Tibial nerve (tissue), 4 donors: ENCODE measurements at regions not wholly inside any gene's neighbourhood (a gene's known extent, or its start where the extent isn't known, plus 50 kb on each side); places are given as distances from the start of the nearest gene placed in this dataset.

Experiments
- DNase-seq, 2 donors: peaks; one replicate each; pipeline ENCODE4 v3.0.0-alpha.2; 2019; ENCODE audit warnings: low spot score in 2 of 2
- H3K27ac ChIP-seq, 4 donors: fragments of 200-600 bp; sonication (generic) in 3 of 4; one replicate each; pipeline ENCODE4 v1.5.1; 2017 to 2019; ENCODE audit warnings: mild to moderate bottlenecking in 1 of 4
- H3K27me3 ChIP-seq, 2 donors: fragments of 200-600 bp; sonication (generic) in 1 of 2; one replicate each; pipeline versions ENCODE4 v1.5.1 to v1.6.0; 2017 to 2019
- H3K36me3 ChIP-seq, 3 donors: fragments of 200-600 bp; sonication (generic); one replicate each; pipeline ENCODE4 v1.5.1; 2018 to 2019
- H3K4me1 ChIP-seq, 4 donors: fragments of 200-600 bp; sonication (generic) in 3 of 4; one replicate each; pipeline ENCODE4 v1.5.1; 2017 to 2019
- H3K4me3 ChIP-seq, 4 donors: fragments of 200-600 bp; sonication (generic) in 3 of 4; one replicate each; pipeline ENCODE4 v1.5.1; 2017 to 2019; ENCODE audit warnings: mild to moderate bottlenecking in 1 of 4, moderate library complexity in 1 of 4
- H3K9me3 ChIP-seq, 4 donors: fragments of 200-600 bp; sonication (generic) in 3 of 4; one replicate each; pipeline ENCODE4 v1.5.1; 2017 to 2019
- EP300 ChIP-seq, 2 donors: sonication (generic); formaldehyde crosslinking; IDR thresholded peaks; one replicate each; pipeline ENCODE4 v1.6.1; 2017; ENCODE audit warnings: antibody characterized with exemption in 2 of 2, mild to moderate bottlenecking in 1 of 2
- POLR2A ChIP-seq, 2 donors: fragments of 450-650 bp; IDR thresholded peaks; one replicate each; pipeline ENCODE4 v1.6.1; 2017; ENCODE audit warnings: antibody characterized with exemption in 2 of 2, mild to moderate bottlenecking in 2 of 2, moderate library complexity in 2 of 2
- WGBS, 2 donors: methylation state at CpG; one replicate each; pipeline ENCODE4 v1.1.5; 2018; 5-methylcytosine and 5-hydroxymethylcytosine counted together
- TF ChIP-seq, protein P1 (sequence below), 5 experiments: fragments of 200-600 bp in 3 of 5; fragments of 450-650 bp in 2 of 5; sonication (generic) in 3 of 5; IDR thresholded peaks; one replicate each; pipeline ENCODE4 v1.5.1; 2016 to 2019; ENCODE audit warnings: antibody characterized with exemption in 5 of 5, mild to moderate bottlenecking in 3 of 5, moderate library complexity in 2 of 5

DNA sequence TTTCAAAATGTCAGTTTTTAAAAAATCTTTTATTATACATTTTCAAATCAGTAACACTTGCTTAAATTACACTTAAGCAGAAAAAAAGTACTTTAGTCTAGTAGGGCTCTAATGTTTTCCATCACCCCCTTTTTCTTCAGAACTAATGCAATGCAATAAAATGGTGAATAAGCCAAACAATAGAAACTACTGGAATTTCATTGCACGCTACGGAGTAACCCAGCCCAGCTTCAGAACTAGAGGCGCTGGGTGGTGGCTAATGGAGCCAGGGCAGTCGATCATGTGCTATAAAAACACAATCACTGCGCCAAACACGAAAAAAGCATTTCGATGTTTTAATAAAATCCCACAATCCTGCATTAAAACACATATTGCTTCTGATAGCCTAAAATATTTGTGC lies 59.9 kb upstream of the ODAD2 start:
- Histone ChIP-seq H3K9me3 (no peaks in the 10 kb centered on the region), H3K36me3 (peaks cover 0 to 15% (median 0%) of the 10 kb centered on the region in 3 donors), H3K4me1 (peaks cover 0 to 10% (median 0%) of the 10 kb centered on the region in 4 donors), H3K27me3 (no peaks in the 10 kb centered on the region), H3K4me3 (no peak overlapping the region), H3K27ac (no peak overlapping the region)
- no peak for DNase-seq
- WGBS, 2 donors: 89 to 92% methylated on average over 7 of the region's 7 CpGs
- TF ChIP-seq POLR2A (IDR thresholded peaks at IDR 0.05) (no peak), EP300 (IDR thresholded peaks at IDR 0.05) (no peak)
- TF ChIP-seq, protein P1, sequence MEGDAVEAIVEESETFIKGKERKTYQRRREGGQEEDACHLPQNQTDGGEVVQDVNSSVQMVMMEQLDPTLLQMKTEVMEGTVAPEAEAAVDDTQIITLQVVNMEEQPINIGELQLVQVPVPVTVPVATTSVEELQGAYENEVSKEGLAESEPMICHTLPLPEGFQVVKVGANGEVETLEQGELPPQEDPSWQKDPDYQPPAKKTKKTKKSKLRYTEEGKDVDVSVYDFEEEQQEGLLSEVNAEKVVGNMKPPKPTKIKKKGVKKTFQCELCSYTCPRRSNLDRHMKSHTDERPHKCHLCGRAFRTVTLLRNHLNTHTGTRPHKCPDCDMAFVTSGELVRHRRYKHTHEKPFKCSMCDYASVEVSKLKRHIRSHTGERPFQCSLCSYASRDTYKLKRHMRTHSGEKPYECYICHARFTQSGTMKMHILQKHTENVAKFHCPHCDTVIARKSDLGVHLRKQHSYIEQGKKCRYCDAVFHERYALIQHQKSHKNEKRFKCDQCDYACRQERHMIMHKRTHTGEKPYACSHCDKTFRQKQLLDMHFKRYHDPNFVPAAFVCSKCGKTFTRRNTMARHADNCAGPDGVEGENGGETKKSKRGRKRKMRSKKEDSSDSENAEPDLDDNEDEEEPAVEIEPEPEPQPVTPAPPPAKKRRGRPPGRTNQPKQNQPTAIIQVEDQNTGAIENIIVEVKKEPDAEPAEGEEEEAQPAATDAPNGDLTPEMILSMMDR (IDR thresholded peaks at IDR 0.05): no peak

DNA sequence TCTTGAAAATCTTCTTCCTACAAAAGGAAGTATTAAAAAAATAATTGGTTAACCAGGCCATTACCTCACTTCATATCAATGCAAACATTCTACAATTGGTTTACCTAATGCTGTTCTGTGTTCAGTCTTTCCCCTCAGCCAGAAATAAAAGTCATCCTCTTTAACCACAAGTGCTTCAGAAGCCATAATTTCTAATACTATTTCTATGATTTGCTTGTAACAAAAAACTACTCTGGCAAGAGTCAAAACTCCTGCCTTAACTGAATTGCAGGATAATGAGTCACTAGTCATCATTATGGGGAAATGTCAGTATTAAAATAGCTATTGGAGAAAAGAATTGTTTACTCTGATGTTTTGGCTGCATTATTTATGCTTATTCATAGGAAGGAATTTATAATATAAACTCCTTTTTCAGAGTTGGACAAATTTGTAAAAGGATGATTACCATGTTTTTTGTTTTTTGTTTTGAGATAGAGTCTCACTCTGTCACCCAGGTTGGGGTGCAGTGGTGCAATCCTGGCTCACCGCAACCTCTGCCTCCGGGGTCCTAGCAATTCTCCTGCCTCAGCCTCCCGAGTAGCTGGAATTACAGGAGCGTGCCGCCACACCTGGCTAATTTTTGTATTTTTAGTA lies 55.5 kb upstream of the ODAD2 start:
- Histone ChIP-seq H3K4me1 (peaks cover 0 to 10% (median 0%) of the 10 kb centered on the region in 4 donors), H3K27ac (peak overlapping the region in 1 of 4 donors; percentile 31), H3K27me3 (no peaks in the 10 kb centered on the region), H3K9me3 (no peaks in the 10 kb centered on the region), H3K4me3 (no peak overlapping the region), H3K36me3 (peaks cover 0 to 15% (median 0%) of the 10 kb centered on the region in 3 donors)
- TF ChIP-seq, protein P1 (IDR thresholded peaks at IDR 0.05): no peak
- TF ChIP-seq EP300 (IDR thresholded peaks at IDR 0.05): no peak
- 85 to 87% methylated on average over 5 of the region's 5 CpGs for WGBS, 2 donors
- DNase-seq: no peak

DNA sequence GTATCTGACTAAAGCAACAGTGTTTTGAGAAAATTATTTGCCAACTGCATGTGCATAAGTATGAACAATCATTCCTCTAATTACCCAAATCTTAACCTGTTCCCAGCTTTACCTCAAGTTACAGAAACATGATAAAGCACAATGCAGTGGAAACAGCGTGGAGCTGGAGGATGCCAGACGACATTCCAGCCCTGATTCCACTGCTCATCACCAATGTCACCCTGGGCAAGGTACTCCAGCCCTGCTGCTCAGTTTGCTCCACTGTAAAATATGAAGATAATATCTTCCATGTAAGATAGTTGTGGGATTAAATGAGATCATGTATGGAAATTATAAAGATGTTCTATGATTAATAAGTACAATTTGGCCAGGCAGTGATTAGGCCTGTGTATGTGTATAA lies 50.4 kb upstream of the ODAD2 start:
- Histone ChIP-seq H3K4me3 (no peak overlapping the region), H3K9me3 (no peaks in the 10 kb centered on the region), H3K27me3 (no peaks in the 10 kb centered on the region), H3K4me1 (peaks cover 0 to 6% (median 0%) of the 10 kb centered on the region in 4 donors), H3K27ac (no peak overlapping the region), H3K36me3 (no peaks in the 10 kb centered on the region)
- TF ChIP-seq, protein P1 (IDR thresholded peaks at IDR 0.05): no peak
- TF ChIP-seq POLR2A (IDR thresholded peaks at IDR 0.05) (no peak), EP300 (IDR thresholded peaks at IDR 0.05) (no peak)
- no peak for DNase-seq
- 66 to 97% methylated on average over 2 of the region's 2 CpGs for WGBS, 2 donors
